ENCODE measurements at regions not wholly inside any gene's neighbourhood (a gene's known extent, or its start where the extent isn't known, plus 50 kb on each side); places are given as distances from the start of the nearest gene placed in this dataset.
"Not testable (repeated sequence)": the region's sequence is repeated elsewhere in the genome, so short reads cannot be mapped to it uniquely, and the experiment has no call there.

DNA sequence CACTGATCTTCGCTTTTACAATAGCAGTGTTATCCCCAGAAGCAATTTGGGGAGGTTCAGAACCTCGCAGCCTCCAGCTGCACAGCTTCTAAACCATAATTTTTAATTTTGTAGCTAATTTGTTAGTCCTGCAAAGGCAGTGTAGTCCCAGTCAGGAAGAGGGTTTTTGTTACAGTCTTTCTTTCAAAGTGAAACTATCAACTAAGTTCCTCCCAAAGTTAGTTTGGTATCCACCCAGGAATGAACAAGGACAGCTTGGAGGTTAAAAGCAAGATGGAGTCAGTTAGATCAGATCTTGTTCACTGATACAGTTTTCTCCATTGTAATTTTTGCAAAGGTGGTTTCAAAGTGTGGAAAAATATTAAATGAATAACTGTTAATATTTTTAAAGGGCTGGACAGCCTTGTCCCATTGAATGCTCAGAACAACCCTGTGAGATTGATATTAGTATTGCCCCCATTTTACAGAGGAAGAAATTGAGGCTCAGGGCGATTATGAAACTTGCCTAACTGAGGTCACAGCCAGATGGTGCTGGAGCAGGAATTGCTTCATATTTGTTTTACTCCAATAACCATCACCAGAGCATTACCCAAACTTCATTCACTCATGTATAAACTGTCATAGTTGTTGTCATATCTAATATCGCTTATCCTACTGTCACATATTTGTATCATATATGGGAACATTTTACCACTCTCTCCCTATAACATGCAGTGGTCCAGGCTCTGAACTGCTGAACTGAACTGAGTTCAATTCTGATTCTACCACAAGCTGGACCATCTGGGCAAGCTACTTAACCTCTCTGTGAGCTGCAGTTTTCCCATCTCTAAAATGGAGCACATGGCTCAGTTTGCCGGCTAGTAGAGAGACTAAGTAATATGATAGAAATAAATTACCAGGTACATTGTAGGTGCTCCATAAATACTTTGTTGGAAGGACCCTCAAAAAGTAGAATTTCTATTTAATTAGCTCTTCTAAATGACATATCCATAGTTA, 213.8 kb downstream of the BCAS1 start:
- no peak for DNase-seq (ENCODE audit: low read depth in 2 of 2)

DNA sequence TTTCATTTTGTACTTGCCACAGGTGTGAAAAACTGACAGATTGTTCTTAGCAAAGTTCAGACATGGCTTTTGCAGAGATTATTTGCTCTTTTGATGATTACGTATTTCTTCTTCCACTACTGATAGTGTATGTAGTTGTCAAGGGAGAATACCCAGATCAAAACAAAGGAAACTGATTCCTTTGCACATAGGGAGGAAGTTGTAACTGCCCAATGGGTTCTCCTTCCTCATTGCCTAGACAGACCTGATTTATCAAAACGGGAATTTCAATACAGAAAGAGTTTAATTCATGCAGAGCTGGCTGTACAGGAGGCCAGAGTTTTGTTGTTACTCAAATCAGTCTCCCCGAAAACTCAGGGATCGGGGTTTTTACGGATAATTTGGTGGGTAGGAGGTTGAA, 214.7 kb downstream of the BCAS1 start:
- no peak for DNase-seq (ENCODE audit: low read depth in 2 of 2)

DNA sequence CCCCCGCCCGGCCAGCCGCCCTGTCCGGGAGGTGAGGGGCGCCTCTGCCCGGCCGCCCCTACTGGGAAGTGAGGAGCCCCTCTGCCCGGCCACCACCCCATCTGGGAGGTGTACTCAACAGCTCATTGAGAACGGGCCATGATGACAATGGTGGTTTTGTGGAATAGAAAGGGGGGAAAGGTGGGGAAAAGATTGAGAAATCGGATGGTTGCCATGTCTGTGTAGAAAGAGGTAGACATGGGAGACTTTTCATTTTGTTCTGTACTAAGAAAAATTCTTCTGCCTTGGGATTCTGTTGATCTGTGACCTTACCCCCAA, 215.8 kb downstream of the BCAS1 start:
- DNase-seq (ENCODE audit: low read depth in 2 of 2): not testable (repeated sequence)

DNA sequence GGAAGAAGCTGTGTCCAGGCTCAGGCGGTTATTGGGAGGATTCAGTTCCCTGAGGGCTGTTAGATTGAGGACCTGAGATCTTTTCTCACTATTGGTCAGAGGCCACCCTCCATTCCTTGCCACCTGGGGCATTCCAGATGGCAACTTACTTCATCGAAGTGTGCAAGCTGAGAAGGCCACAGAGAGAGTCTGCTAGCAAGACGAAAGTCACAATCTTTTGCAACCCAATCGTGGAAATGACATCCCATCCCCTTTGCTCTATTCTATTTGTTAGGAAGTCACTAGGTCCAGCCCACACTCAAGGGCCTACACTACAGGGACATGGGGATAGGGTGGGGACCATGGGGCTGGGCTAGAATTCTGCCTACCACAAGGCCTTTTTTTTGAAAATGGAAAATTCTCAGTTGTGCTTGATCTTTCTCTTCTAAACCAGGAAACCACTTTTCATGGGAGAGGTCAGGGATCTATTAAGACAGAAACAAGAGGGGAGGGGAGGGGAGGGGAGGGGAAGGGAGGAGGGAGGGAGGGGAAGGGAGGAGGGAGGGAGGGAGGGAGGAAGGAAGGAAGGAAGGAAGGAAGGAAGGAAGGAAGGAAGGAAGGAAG, 217.2 kb downstream of the BCAS1 start:
- no peak for DNase-seq (ENCODE audit: low read depth in 2 of 2)

DNA sequence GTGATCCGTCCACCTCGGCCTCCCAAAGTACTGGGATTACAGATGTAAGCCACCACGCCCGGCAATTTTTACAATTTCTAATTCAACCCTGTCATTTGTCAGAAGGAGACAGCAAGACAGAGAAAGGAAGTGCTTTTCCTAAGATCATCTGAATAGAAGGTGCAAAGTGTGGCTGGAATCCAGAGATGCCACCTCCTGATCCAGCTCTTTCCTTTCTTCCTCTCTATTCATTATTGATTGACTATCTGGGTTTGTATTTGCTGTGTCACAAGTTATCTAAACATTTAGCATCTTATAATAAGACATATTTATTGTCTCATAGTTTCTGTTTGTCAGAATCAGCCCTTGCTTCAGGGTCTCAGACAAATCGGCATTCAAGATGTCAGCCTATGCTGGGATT, 217.7 kb downstream of the BCAS1 start:
- DNase-seq (ENCODE audit: low read depth in 2 of 2): no peak

DNA sequence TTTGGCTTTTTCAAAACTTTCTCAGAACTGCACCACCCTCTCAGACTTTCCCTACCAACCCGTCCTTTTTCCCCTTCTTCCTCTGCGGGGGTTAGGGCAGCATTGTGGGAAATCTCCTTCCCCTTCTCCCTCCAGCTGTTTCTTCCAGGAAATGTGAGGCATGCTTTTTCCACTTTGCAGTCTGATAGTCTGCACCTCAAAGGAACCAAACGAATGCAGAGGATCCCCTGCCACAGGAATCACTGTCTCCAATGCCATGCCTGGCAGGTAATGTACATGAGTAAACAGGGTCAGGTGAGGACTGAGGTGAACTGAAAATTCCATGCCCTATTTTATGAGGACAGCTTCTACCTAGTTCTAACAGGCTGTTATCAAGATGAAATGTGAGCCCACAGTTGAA, 218.4 kb downstream of the BCAS1 start:
- DNase-seq (ENCODE audit: low read depth in 2 of 2): no peak

DNA sequence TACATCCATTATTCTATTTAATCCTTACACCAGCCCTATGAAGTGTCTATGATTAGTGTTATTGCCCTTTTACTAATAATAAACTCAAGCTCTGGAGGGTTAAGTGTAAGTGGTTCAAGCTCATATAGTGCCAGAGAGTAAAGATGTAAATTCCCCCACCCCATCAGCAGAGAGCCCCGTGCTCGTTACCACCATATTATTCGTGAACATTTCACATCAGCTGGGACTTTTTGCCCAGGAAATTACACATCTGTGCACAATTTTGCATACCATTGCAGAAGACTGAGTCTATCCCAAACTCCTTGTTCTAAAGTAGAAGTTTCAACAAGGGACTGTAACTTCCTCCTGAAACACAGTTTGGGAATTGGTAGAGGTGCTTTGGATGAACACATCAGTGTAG, 220.1 kb downstream of the BCAS1 start:
- no peak for DNase-seq (ENCODE audit: low read depth in 2 of 2)

DNA sequence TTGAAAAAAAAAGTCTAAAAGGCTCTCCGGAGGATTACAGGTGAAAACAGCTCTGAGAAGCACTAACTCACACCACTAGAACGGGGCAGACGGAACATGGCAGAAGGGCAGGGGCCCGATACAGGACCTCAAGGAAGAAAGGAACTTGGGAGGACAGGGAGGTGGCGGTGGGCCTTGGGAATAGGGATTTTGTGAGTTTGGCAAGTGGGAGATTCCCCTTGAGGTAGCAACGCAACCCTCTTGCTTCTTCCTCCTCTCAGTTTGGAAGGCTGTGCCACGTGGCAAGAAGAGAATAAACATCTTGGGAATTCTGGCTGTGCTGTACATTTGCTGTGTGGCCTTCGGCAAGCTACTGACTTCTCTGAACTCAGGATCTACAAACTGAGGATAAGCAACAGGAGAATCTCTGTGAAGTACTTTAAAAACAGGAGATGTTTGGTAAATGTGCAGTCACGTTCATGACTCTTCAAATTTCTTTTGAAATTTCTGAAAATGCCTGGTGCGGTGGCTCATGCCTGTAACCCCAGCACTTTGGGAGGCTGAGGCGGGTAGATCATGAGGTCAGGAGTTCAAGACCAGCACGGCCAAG, 220.8 kb downstream of the BCAS1 start:
- DNase-seq (ENCODE audit: low read depth in 2 of 2): no peak

DNA sequence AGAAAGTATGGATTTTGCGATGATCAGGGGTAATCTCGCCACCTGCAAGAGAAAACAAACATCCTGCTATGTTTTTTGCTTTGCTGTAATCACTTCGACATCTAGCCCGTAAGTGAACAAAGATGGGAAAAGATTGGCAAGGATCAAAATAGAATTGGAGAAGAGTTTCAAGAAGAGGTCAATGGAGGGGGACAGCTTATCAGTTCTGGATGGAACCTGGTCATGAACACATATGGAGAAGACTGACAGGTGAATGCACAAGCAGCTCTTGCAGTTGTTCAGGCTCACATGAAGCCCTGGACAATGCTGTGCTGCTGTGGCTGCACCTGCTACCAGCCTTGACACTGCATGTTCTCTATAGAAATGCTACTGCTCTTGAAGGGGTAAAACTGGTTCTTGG, 222.1 kb downstream of the BCAS1 start:
- no peak for DNase-seq (ENCODE audit: low read depth in 2 of 2)

DNA sequence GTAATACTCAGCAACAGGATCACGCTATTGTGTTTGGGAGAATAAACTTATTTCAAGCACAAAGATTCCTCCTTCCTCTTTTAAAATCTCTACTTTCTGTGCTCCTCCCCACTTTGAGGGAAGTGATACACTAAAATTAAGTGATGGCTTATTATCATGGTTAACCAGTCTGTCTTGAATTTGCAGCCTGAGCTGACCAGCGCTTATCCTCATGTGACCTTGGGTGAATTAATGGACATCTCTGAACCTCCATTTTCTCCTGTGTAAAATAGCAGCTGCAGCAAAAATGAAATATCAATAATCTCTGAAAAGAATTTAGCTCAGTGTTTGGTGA, 222.6 kb downstream of the BCAS1 start:
- no peak for DNase-seq (ENCODE audit: low read depth in 2 of 2)

DNA sequence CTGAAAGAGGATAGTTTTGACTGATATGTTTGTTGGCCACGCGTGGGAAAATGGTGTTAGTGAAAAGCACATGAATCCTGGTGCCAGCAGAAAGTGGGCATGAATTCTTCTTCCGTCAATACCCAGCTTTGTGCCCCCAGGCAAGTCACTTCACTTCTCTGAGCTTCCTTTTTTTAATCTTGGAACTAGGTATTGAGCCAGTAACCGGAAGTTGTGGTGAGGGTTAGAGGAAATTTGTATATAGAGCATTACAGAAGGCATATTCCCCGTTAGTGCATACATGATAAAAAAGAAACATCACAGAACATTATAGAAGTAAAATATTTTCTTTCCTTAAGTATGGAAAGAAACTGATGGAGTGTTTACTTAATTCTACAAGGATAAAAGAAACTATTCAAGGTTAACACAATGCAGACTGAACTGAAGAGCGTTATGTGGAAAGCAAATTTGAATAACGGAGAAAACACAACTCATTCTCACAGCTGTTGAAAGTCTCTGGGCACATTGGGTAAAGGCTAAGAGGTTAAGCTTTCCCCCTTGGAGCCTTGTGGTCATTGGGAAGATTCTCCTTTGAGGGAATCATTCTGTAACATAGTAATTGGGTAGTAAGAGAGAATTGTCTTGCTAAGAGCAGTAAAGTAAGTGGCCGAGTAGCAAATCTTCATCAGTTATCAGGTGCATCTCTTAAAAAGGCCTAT, 223.1 kb downstream of the BCAS1 start:
- no peak for DNase-seq (ENCODE audit: low read depth in 2 of 2)

DNA sequence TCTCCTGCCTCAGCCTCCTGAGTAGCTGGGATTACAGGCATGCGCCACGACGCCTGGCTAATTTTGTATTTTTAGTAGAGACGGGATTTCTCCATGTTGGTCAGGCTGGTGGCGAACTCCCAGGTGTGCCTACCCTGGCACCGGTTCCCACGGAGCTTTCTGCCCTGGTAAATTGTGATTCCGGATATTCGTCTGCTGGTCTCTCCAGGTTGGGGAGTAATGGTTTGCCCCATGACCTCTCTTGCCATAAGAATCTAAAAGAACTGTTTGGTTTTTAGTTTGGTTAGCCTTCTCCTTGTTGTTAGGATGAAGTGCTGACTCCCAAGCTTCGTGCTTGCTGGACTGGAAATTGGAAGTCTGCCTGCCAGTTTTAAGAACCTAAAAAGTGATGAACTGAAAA, 223.8 kb downstream of the BCAS1 start:
- DNase-seq (ENCODE audit: low read depth in 2 of 2): no peak

DNA sequence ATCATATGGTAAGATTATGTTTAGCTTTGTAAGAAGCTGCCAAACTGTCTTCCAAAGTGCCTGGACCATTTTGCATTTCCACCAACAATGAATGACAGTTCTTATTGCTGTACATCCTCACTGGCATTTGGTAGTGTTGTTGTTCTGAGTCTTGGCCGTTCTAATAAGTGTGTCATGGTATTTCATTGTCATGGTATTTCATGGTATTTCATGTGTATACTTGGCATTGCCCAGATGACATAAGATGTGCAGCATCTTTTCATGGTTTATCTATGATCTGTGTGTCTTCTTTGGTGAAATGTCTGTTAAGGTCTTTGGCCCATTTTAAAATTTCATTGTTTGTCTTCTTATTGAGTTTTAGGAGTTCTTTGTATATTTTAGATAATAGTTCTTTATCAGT, 224.4 kb downstream of the BCAS1 start:
- DNase-seq (ENCODE audit: low read depth in 2 of 2): no peak

DNA sequence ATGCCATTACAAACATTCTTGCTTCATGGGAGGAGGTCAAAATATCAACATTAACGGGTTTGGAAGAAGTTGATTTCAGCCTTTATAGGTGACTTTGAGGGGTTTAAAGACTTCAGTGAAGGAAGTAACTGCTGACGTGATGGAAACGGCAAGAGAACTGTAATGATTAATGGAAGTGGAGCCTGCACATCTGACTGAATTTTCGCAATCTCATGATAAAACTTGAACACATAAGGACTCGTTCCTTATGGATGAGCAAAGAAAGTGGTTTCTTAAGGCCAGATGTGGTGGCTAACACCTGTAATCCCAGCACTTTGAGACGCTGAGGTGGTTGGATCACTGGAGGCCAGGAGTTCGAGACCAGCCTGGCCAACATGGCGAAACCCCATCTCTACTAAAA, 226.1 kb downstream of the BCAS1 start:
- no peak for DNase-seq (ENCODE audit: low read depth in 2 of 2)

DNA sequence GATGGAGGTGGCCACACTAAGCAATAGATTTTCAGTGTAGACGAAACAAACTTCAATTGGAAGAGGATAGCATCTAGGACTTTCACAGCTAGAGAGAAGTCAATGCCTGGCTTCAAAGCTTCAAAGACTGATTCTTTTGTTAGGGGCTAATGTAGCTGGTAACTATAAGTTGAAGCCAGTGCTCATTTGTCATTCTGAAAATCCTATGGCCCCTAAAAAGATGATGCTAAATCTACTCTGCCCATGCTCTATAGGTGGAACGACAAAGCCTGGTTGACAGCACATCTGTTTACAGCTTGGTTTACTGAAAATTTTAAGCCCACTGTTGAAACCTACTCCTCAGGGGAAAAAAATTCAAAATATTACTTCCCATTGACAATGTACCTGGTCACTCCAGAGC, 226.7 kb downstream of the BCAS1 start:
- DNase-seq (ENCODE audit: low read depth in 2 of 2): no peak

DNA sequence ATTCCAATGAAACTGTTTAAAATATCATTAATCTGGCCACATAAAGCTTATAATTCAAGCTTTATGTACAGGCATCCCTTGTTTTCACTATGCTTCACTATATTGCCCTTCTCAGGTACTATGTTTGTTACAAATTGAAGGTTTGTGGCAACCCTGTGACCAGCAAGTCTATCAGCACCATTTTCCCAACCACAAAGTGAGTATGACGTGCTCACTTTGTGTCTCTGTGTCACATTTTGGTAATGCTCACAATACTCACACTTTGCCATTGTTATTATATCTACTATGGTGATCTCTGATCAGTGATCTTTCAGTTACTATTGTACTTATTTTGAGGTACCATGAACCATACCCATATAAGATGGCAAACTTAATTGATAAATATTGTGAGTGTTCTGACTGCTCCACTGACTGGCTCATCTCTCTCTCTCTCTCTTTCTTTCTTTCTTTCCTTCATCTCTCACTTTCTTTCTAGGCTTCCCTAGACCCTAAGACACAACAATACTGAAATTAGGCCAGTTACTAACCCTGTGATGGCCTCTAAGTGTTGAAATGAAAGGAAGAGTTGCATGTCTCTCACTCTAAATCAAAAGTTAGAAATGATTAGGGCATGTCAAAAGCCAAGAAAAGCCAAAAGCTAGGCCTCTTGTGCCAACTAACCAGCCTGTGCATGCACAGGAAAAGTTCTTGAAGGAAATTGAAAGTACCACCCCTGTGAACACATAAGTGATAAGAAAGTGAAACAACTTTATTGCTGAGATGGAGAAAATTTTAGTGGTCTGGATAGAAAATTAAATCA, 227.9 kb downstream of the BCAS1 start:
- DNase-seq (ENCODE audit: low read depth in 2 of 2): no peak

DNA sequence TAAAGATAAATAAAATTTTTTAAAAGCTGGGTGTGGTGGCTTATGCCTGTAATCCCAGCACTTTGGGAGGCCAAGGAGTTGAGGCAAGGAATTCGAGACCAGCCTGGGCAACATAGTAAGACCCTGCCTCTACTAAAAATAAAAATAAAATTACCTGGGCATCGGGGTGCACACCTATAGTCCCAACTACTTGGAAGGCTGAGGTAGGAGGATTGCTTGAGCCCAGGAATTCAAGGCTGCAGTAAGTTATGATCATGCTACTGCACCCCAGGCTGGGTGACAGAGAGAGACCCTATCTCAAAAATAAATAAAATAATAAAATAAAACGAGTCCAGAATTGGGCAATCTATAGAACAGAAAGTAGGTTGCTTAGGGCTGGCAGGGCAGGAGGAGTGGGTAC, 228.7 kb downstream of the BCAS1 start:
- no peak for DNase-seq (ENCODE audit: low read depth in 2 of 2)

DNA sequence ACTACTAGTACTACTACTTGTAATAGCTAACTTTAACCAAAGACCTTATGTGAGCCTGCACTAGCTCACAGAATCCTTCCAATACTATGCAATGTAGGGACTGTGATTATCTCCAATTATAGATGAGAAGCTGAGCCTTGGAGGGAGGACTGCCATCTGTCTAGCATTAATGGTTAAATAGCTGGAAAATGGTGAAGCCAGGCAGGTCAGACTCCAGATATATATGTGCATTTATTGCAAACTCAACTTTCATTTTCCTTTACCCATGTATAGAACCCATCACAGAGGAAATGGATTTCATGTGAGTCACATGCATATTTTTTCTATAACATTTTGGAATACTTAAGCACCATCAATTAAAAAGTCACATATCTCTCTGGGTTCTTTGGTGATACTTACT, 229.9 kb downstream of the BCAS1 start:
- DNase-seq (ENCODE audit: low read depth in 2 of 2): peak in 1 of 2 experiments; percentile 20

DNA sequence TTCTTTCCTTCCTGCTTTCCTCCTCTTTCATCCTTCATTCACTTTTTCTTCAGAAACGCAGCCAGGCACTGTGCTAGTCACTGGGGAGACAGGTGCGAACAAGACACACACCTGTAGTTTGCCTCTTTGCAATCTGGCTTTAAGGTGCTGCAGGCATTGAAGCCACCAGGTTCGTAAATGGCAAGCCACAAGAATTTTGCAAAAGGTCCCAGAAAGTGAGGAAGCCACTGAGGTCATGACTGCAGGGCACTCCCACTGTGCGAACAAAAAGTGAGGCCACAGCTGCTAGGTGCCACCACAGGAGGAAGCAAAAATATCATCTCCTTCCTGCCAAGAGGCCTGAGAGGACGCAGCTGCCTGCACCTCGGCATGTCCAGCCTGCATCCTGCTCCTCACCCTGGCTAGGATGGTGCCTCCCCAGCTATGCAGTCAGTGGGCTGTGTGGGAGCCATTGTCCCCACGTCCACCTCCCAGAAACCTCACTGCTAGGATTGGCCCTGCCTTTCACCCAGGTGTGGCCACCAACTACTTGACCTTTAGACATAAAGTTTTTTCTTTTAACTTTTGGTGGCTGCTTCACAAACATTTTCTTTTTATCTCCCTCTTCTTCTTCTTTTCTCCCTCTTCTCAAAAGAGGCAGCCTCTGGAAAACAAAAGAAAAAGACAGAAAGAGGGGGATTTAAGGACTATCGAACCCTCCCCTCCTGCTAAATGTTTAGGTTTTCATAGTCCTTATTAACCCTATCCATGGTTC, 230.8 kb downstream of the BCAS1 start:
- DNase-seq (ENCODE audit: low read depth in 2 of 2): no peak

DNA sequence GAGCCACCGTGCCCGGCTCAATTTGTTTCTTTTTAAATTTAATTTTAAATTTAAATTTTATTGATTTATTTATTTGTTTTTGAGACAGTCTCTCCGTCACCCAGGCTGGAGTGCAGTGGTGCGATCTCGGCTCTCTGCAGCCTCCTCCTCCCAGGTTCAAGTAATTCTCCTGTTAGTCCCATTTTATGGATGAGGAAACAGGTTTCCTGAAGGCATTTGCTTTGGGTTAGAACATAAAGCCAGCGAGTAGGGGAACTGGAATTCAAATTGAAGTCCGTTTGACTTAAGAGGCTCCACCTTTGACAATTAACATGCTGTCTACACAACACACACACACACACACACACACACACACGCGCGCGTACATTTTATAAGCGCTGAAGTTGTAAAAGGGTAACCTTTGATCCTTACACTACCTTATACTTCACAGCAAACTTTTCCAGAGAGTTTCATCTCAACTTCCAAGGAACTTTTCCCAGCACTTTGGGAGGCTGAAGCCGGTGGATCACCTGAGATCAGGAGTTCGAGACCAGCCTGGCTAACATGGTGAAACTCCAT, 232.0 kb downstream of the BCAS1 start:
- no peak for DNase-seq (ENCODE audit: low read depth in 2 of 2)
